AG08395 (cell line): ENCODE measurements at regions not wholly inside any gene's neighbourhood (a gene's known extent, or its start where the extent isn't known, plus 50 kb on each side); places are given as distances from the start of the nearest gene placed in this dataset.
"Not testable (repeated sequence)": the region's sequence is repeated elsewhere in the genome, so short reads cannot be mapped to it uniquely, and the experiment has no call there.

Experiments used
- DNase-seq: peaks from one replicate; pipeline ENCODE4 v3.0.0; 2012; ENCODE audit warnings: mixed read lengths, low spot score

- DNase-seq, result no peak
Measured at GRCh38 chr17:72366626-72367025, 245.8 kb downstream of the SOX9 start.

- DNase-seq, result no peak
Measured at GRCh38 chr17:72368191-72368590, 247.4 kb downstream of the SOX9 start.

GRCh38 chr17:72369366-72369765 is 248.5 kb downstream of the SOX9 start:
- DNase-seq, result no peak

- peak; percentile 59 for DNase-seq
Measured at GRCh38 chr17:72370819-72371218, 250.0 kb downstream of the SOX9 start.

- peak; percentile 49 for DNase-seq
Measured at GRCh38 chr17:72372185-72372584, 251.4 kb downstream of the SOX9 start.

- DNase-seq, result no peak
Measured at GRCh38 chr17:72373910-72374741, 253.3 kb downstream of the SOX9 start.

GRCh38 chr17:72376526-72377345 is 255.9 kb downstream of the SOX9 start:
- DNase-seq, result peak; percentile 49

GRCh38 chr17:72378414-72379390 is 257.9 kb downstream of the SOX9 start:
- no peak for DNase-seq

- no peak for DNase-seq
Measured at GRCh38 chr17:72379516-72379915, 258.7 kb downstream of the SOX9 start.

GRCh38 chr17:72380120-72380519 is 259.3 kb downstream of the SOX9 start:
- DNase-seq, result no peak

- no peak for DNase-seq
Measured at GRCh38 chr17:72380737-72381136, 259.9 kb downstream of the SOX9 start.

GRCh38 chr17:72381597-72382397 is 261.0 kb downstream of the SOX9 start:
- DNase-seq, result no peak

GRCh38 chr17:72382971-72383722 is 262.3 kb downstream of the SOX9 start:
- DNase-seq, result no peak

GRCh38 chr17:72385475-72385874 is 264.7 kb downstream of the SOX9 start:
- no peak for DNase-seq

- DNase-seq, result not testable (repeated sequence)
Measured at GRCh38 chr17:72386173-72386572, 265.4 kb downstream of the SOX9 start.

- DNase-seq, result no peak
Measured at GRCh38 chr17:72386619-72387237, 265.9 kb downstream of the SOX9 start.

- DNase-seq, result peak; percentile 43
Measured at GRCh38 chr17:72387487-72387886, 266.7 kb downstream of the SOX9 start.

GRCh38 chr17:72387969-72388368 is 267.1 kb downstream of the SOX9 start:
- DNase-seq, result no peak

GRCh38 chr17:72388765-72389473 is 268.1 kb downstream of the SOX9 start:
- no peak for DNase-seq
